GM23338 (cell line): ENCODE measurements at regions not wholly inside any gene's neighbourhood (a gene's known extent, or its start where the extent isn't known, plus 50 kb on each side); places are given as distances from the start of the nearest gene placed in this dataset.

Experiments
- CREB1 ChIP-seq: fragments of 250-450 bp; sonication (Bioruptor Pico); IDR thresholded peaks from 2 replicates; pipeline ENCODE4 v1.5.0; 2020; ENCODE audit warnings: low read depth, mild to moderate bottlenecking, moderate library complexity
- POLR2AphosphoS5 ChIP-seq: IDR thresholded peaks from 2 replicates; pipeline ENCODE4 v1.6.1; 2016; ENCODE audit warnings: antibody characterized with exemption, low read depth
- ZNF114 ChIP-seq: fragments of 250-450 bp; sonication (Bioruptor Pico); IDR thresholded peaks from 2 replicates; pipeline ENCODE4 v1.5.0; 2020; ENCODE audit warnings: mild to moderate bottlenecking, moderate library complexity
- TF ChIP-seq, protein P1 (sequence below), 2 experiments: fragments of 200-600 bp in 1 of 2; sonication (generic) in 1 of 2; conservative IDR thresholded peaks; 2 replicates each; pipeline versions ENCODE4 v1.5.1 to v1.6.1; 2016 to 2017; ENCODE audit warnings: antibody characterized with exemption in 2 of 2, low read depth in 2 of 2, mild to moderate bottlenecking in 2 of 2, moderate library complexity in 1 of 2
- TF ChIP-seq, protein P2 (sequence below): IDR thresholded peaks from one replicate; pipeline ENCODE4 v1.6.1; 2018; ENCODE audit warnings: antibody characterized with exemption; ENCODE audit not compliant: unreplicated experiment

DNA sequence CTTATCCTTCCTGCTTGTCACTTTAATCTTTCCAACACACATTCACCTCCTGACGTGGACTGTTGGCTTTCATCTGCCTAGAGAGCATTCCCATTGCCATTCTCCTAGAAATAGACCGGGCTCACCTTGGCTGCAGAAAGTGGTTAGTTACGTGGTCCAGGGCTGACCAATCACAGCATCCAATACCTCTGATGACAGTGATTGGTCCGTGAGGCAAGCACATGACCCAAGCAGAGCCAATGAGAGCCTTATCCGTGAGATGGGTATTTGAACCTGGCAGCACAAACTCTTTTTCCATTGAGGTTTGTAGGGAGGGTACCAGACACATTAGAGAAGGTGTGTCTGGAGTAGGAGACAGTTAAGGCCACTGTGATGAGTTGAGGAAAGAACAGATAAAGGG, 85.8 kb downstream of the MIAT start:
- TF ChIP-seq, protein P1, sequence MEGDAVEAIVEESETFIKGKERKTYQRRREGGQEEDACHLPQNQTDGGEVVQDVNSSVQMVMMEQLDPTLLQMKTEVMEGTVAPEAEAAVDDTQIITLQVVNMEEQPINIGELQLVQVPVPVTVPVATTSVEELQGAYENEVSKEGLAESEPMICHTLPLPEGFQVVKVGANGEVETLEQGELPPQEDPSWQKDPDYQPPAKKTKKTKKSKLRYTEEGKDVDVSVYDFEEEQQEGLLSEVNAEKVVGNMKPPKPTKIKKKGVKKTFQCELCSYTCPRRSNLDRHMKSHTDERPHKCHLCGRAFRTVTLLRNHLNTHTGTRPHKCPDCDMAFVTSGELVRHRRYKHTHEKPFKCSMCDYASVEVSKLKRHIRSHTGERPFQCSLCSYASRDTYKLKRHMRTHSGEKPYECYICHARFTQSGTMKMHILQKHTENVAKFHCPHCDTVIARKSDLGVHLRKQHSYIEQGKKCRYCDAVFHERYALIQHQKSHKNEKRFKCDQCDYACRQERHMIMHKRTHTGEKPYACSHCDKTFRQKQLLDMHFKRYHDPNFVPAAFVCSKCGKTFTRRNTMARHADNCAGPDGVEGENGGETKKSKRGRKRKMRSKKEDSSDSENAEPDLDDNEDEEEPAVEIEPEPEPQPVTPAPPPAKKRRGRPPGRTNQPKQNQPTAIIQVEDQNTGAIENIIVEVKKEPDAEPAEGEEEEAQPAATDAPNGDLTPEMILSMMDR (conservative IDR thresholded peaks at IDR 0.05; ENCODE audit: low read depth in 2 of 2) = no peak
- no peak for TF ChIP-seq POLR2AphosphoS5
- TF ChIP-seq, protein P2, sequence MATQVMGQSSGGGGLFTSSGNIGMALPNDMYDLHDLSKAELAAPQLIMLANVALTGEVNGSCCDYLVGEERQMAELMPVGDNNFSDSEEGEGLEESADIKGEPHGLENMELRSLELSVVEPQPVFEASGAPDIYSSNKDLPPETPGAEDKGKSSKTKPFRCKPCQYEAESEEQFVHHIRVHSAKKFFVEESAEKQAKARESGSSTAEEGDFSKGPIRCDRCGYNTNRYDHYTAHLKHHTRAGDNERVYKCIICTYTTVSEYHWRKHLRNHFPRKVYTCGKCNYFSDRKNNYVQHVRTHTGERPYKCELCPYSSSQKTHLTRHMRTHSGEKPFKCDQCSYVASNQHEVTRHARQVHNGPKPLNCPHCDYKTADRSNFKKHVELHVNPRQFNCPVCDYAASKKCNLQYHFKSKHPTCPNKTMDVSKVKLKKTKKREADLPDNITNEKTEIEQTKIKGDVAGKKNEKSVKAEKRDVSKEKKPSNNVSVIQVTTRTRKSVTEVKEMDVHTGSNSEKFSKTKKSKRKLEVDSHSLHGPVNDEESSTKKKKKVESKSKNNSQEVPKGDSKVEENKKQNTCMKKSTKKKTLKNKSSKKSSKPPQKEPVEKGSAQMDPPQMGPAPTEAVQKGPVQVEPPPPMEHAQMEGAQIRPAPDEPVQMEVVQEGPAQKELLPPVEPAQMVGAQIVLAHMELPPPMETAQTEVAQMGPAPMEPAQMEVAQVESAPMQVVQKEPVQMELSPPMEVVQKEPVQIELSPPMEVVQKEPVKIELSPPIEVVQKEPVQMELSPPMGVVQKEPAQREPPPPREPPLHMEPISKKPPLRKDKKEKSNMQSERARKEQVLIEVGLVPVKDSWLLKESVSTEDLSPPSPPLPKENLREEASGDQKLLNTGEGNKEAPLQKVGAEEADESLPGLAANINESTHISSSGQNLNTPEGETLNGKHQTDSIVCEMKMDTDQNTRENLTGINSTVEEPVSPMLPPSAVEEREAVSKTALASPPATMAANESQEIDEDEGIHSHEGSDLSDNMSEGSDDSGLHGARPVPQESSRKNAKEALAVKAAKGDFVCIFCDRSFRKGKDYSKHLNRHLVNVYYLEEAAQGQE = no peak
- TF ChIP-seq CREB1 (CRISPR knock-in tag) = no peak
- no peak for TF ChIP-seq ZNF114 (CRISPR knock-in tag)
